ENCODE measurements at regions not wholly inside any gene's neighbourhood (a gene's known extent, or its start where the extent isn't known, plus 50 kb on each side); places are given as distances from the start of the nearest gene placed in this dataset.

DNA sequence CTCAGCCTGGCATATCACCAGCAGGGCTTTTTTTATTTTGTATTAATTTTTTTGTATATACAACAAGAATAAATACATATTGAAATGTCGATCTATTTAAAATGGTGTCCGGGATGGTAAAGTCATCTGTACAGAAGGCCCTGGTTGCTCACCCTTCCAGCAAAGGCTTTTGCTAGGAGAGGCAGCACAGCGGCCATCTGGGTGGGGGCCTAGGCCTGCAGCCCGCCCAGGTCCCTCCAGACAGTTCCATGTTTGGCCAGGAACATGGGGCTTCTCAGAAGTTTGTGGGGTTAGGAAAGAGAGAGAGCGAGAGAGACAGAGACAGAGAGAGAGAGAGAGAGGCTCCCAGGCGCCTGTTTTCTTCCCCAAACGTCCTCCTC lies 152.6 kb upstream of the LYZL2 start:
- peaks cover 49% of the 10 kb centered on the region for H3K4me1 Mint-ChIP-seq
- TF ChIP-seq, protein P1, sequence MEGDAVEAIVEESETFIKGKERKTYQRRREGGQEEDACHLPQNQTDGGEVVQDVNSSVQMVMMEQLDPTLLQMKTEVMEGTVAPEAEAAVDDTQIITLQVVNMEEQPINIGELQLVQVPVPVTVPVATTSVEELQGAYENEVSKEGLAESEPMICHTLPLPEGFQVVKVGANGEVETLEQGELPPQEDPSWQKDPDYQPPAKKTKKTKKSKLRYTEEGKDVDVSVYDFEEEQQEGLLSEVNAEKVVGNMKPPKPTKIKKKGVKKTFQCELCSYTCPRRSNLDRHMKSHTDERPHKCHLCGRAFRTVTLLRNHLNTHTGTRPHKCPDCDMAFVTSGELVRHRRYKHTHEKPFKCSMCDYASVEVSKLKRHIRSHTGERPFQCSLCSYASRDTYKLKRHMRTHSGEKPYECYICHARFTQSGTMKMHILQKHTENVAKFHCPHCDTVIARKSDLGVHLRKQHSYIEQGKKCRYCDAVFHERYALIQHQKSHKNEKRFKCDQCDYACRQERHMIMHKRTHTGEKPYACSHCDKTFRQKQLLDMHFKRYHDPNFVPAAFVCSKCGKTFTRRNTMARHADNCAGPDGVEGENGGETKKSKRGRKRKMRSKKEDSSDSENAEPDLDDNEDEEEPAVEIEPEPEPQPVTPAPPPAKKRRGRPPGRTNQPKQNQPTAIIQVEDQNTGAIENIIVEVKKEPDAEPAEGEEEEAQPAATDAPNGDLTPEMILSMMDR (conservative IDR thresholded peaks at IDR 0.05), result no peak
- no peaks in the 10 kb centered on the region for H3K9me3 Mint-ChIP-seq
- no peaks in the 10 kb centered on the region for H3K36me3 Mint-ChIP-seq (ENCODE audit: low read depth)
- H3K27me3 Mint-ChIP-seq (ENCODE audit: low read depth), result no peaks in the 10 kb centered on the region
- no peak overlapping the region for H3K4me3 Mint-ChIP-seq
- peak overlapping the region; percentile 91 for H3K27ac Mint-ChIP-seq (ENCODE audit: unreplicated experiment)
- DNase-seq (ENCODE audit: low read depth, low spot score), result no peak

DNA sequence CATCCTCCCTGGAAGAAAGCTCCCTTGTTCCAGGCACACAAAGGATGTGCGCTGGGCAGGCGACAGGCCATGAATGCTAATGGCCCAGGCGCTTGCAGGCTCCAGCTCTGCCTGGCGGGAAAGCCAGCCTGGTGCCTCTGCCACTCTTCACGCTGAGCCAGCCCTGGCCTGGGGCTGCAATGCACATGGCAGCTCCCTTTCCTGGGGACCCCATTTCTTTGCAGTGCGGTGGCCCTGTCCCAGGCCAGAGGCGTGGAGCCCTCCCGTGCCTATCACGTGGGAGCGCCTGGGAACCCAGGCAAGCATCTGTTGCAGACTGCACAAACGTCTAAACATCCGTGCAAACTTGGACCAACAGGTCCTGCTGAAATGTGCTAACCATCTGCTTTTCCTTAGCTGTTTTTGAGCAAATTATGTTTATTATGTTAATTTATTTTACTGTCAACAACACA lies 152.1 kb upstream of the LYZL2 start:
- Mint-ChIP-seq H3K27me3 (ENCODE audit: low read depth) (no peaks in the 10 kb centered on the region), H3K4me3 (no peak overlapping the region), H3K27ac (ENCODE audit: unreplicated experiment) (peak overlapping the region; percentile 99), H3K4me1 (peaks cover 49% of the 10 kb centered on the region), H3K9me3 (no peaks in the 10 kb centered on the region), H3K36me3 (ENCODE audit: low read depth) (no peaks in the 10 kb centered on the region)
- peak; percentile 45 for DNase-seq (ENCODE audit: low read depth, low spot score)
- TF ChIP-seq, protein P1 (conservative IDR thresholded peaks at IDR 0.05), result no peak

DNA sequence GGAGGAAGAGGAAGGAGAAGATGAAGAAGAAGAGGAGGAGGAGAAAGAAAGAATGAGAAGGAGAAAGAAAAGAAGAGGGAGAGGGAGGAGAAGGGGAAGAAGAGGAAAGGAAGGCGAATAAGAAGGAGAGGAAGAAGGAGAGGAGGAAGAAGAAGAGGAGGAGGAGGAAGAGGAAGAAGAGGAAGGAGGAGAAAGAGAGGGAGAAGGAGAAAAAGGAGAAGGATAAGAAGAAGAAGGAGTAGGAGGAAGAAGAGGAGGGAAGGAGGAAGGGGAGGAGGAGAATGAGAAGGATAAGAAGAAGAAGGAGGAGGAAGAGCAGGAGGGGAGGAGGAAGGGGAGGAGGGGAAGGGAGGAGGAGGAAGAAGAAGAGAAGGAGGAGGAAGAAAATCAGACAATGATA lies 149.2 kb upstream of the LYZL2 start:
- Mint-ChIP-seq H3K4me1 (peaks cover 26% of the 10 kb centered on the region), H3K36me3 (ENCODE audit: low read depth) (no peaks in the 10 kb centered on the region), H3K9me3 (no peaks in the 10 kb centered on the region), H3K27ac (ENCODE audit: unreplicated experiment) (no peak overlapping the region), H3K27me3 (ENCODE audit: low read depth) (no peaks in the 10 kb centered on the region), H3K4me3 (no peak overlapping the region)
- TF ChIP-seq, protein P1 (conservative IDR thresholded peaks at IDR 0.05), result no peak
- no peak for DNase-seq (ENCODE audit: low read depth, low spot score)

DNA sequence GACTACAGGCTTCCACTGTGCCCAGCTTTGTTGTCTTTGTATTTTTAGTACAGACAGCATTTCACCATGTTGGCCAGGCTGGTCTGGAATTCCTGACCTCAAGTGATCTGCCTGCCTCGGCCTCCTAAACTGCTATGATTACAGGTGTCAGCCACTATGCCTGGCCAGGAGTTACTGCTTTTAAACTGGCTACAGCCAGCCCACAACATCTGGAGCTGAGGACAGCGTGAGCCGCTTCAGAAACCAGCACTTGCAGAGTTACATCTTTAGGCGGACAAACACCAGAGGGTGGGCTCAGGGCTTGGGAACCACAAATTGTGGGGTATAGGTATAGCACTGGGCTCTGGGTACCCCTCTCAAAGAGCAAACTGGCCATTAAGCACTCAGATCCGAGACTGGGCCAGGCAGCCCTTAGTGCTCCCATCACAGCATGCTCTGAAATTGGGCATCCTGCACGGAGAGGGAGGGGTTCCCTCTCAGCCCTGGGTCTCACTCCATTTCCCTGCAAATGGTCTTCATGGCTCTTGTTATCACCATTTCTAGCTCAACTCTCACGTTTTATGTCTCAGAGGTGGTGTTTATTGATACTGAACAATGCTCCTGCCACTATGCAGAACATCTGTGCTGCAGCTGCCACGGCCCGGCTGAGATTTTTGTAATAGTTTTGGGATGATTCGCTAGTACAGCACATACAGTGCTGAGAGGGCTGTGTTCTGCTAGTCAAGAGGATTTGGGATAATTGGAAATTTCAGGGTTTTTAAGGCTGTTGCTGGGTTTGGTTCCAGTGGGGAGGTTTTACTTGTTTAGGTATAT lies 146.4 kb upstream of the LYZL2 start:
- Mint-ChIP-seq H3K27ac (ENCODE audit: unreplicated experiment) (no peak overlapping the region), H3K4me1 (peaks cover under 1% of the 10 kb centered on the region), H3K9me3 (peaks cover 4% of the 10 kb centered on the region), H3K36me3 (ENCODE audit: low read depth) (peaks cover 6% of the 10 kb centered on the region), H3K4me3 (no peak overlapping the region), H3K27me3 (ENCODE audit: low read depth) (no peaks in the 10 kb centered on the region)
- TF ChIP-seq, protein P1 (conservative IDR thresholded peaks at IDR 0.05), result no peak
- no peak for DNase-seq (ENCODE audit: low read depth, low spot score)

DNA sequence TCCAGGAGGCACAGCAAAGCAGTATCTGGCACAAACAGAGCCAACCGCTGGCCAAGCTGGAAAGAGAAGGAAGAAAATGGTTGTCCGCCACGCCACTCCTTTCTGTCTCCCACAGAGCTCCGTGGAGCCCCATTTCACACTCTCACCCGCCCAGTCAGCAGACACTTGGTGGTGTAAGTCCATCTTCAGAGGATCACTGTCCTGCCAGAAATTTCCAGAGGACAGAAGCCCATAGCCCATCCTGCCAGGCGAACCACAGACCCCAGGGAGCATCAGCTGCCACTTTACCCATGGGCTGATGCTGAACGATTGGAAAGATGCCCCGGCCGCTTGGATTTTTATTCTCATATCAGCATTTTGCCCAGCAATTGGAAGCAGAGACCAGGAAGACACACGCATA lies 144.7 kb upstream of the LYZL2 start:
- TF ChIP-seq, protein P1 (conservative IDR thresholded peaks at IDR 0.05), result no peak
- Mint-ChIP-seq H3K4me3 (no peak overlapping the region), H3K36me3 (ENCODE audit: low read depth) (peaks cover 11% of the 10 kb centered on the region), H3K27ac (ENCODE audit: unreplicated experiment) (no peak overlapping the region), H3K27me3 (ENCODE audit: low read depth) (no peaks in the 10 kb centered on the region), H3K9me3 (peaks cover 7% of the 10 kb centered on the region), H3K4me1 (no peaks in the 10 kb centered on the region)
- no peak for DNase-seq (ENCODE audit: low read depth, low spot score)
